AG04449 (cell line): ENCODE measurements at regions not wholly inside any gene's neighbourhood (a gene's known extent, or its start where the extent isn't known, plus 50 kb on each side); places are given as distances from the start of the nearest gene placed in this dataset.

ENCODE experiments used
- CTCF ChIA-PET: fragments of 350-600 bp; formaldehyde crosslinking; extraction: SDS; loops from one replicate; lab custom pipeline; 2021; ENCODE audit warnings: antibody characterized with exemption; lab: Yijun Ruan, JAX
- POLR2A ChIA-PET: fragments of 400-600, 350-600 bp; formaldehyde crosslinking; extraction: SDS; loops from one replicate; lab custom pipeline; 2020; ENCODE audit warnings: antibody characterized with exemption, inconsistent platforms; lab: Yijun Ruan, JAX
- DNase-seq: peaks from one replicate; pipeline ENCODE4 v3.0.0-alpha.2; 2010; ENCODE audit warnings: low read depth, low spot score
- H3K4me3 ChIP-seq: 2 replicates; pipeline ENCODE4 v1.5.1; 2011; ENCODE audit warnings: low read depth, mild to moderate bottlenecking, control low read depth, low read length
- TF ChIP-seq, protein P1 (sequence below): IDR thresholded peaks from one replicate; pipeline ENCODE4 v1.5.1; 2011; ENCODE audit warnings: mild to moderate bottlenecking, moderate library complexity, low read length, control low read depth, inconsistent platforms; ENCODE audit not compliant: insufficient read depth; ENCODE audit errors: missing control alignments

DNA sequence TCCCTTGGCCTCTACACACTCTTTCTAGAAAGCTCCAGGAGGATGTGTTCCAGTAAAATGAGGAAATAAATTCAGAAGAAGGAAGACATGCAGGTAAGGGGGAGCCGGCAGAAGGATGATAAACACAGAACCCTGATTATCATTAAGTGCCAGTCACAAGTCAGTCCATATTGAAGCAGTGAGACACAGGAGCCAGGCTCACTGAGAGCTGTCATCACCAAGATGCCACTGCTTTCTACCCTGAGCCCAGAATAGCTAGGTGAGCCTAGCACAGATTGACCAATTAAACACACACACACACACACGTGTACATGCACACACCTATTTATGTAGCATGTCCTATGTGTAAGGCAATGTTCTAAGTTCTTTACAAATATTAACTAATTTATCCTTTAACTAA is 211.4 kb upstream of the IPO5 start:
- ChIA-PET CTCF (no interaction called here), POLR2A (no interaction called here)
- TF ChIP-seq, protein P1, sequence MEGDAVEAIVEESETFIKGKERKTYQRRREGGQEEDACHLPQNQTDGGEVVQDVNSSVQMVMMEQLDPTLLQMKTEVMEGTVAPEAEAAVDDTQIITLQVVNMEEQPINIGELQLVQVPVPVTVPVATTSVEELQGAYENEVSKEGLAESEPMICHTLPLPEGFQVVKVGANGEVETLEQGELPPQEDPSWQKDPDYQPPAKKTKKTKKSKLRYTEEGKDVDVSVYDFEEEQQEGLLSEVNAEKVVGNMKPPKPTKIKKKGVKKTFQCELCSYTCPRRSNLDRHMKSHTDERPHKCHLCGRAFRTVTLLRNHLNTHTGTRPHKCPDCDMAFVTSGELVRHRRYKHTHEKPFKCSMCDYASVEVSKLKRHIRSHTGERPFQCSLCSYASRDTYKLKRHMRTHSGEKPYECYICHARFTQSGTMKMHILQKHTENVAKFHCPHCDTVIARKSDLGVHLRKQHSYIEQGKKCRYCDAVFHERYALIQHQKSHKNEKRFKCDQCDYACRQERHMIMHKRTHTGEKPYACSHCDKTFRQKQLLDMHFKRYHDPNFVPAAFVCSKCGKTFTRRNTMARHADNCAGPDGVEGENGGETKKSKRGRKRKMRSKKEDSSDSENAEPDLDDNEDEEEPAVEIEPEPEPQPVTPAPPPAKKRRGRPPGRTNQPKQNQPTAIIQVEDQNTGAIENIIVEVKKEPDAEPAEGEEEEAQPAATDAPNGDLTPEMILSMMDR: no peak
- DNase-seq: no peak
- no peak overlapping the region for H3K4me3 ChIP-seq

DNA sequence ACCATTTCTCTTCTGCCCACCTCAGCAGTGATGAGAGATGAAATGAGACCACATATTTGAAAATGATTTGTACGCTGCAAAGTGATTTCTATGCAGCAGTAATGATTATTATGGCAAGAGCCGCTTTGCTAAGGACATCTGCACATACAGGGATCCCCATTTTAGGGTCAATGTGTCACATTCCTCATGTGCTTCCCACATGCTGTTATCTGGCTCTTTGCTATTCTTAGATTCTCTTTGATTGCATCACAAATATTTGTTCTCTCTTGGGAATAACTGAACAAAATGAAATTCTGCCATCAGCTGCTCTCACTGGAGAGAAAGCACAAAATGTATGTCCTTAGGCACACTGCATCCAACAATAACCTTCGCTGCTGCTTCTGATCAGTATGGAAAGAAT is 209.5 kb upstream of the IPO5 start:
- CTCF ChIA-PET: no interaction called here
- H3K4me3 ChIP-seq: no peak overlapping the region
- no peak for DNase-seq
- TF ChIP-seq, protein P1: no peak
- POLR2A ChIA-PET: no interaction called here

DNA sequence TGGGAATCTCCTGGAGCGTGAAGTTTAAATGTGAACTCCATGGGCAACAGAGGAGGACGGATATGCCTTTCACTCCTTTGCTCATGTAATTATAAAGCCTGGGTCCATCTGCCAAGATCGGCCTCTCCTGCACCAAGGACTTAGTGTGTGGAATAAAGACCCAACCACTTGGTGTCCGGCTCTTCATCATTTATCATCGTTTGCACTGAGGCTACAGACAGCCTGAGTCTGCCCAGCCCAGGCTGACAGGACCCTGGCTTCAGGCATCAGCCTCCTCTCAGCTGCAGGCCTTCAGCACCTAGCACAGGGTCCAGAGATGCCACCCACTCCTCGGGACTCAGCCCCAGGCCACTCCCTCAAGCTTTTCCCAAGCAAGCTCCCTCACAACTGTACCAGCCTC is 206.8 kb upstream of the IPO5 start:
- ChIA-PET POLR2A (no interaction called here), CTCF (no interaction called here)
- TF ChIP-seq, protein P1: no peak
- H3K4me3 ChIP-seq: no peak overlapping the region
- DNase-seq: no peak

DNA sequence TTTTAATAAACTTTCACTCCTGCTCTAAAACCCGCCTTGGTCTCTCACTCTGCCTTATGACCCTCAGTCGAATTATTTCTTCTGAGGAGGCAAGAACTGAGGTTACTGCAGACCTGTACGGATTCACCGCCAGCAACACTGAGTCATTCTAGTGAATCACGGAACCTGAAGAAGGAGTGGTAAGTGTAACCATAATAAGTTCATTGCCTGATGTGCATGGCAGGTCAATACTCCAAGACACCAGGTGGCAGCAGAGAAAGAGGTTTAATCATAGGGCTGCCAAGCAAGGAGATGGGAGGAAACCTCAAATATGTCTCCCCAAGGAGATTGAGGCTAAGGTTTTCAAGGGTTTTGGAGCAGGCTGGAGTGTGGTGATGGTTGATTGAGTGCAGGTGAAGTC is 204.3 kb upstream of the IPO5 start:
- CTCF ChIA-PET: no interaction called here
- H3K4me3 ChIP-seq: no peak overlapping the region
- DNase-seq: no peak
- POLR2A ChIA-PET: no interaction called here
- TF ChIP-seq, protein P1: no peak

DNA sequence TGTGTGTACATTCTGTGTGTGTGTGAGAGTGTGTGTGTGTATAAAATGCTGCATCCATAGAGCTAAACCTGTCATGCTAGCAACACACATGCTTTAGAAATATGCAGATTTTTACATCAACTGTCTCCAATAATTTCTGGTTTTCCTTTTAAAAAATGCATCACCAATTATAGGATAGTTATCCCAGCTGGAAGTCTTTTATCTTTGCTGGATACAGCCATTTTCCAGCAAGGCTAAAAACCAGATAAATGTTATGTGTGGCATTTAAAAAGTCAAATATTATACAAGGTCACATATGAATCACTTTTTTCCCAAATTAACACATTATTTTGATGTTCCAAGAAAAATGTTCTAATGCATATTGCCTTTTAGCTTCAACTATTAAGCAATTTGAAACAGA is 202.0 kb upstream of the IPO5 start:
- ChIA-PET CTCF (no interaction called here), POLR2A (no interaction called here)
- DNase-seq: no peak
- TF ChIP-seq, protein P1: no peak
- H3K4me3 ChIP-seq: no peak overlapping the region

DNA sequence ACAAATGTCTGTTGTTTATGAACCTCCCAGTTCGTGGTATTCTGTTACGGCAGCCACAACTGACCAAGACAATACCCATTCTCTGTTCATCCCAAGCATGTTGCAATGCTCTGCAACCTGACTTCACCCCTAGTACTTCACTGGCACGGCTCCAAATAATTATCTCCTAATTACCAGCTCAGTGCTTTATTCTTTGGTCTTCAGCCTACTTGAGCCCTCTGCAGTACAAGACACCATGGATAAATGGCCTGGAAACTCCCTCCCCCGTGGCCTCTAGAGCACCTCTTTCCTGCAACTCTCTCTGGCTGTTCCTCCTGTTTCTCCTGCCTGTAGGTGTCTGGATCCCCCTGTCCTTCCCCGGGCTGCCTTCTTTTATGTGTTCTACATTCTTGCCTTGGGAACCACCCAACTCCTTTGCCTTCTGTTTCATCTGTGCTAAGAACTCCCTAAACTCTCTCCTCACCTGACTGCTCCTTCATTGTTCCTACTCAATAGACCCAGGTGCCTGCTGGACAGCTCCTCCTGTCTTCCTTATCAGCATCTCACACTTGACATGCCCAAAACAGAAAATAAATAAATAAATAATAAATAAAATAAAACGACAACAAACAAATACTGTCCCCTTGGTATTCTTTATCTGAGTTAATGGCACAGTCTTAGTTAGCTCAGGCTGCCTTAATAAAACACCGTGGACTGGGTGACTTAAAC is 200.4 kb upstream of the IPO5 start:
- TF ChIP-seq, protein P1: no peak
- no peak overlapping the region for H3K4me3 ChIP-seq
- DNase-seq: no peak
- CTCF ChIA-PET: no interaction called here
- POLR2A ChIA-PET: no interaction called here
